Activated B cell treated with CpG ODN at 0.5 μM for 24 hours (primary cell): ENCODE measurements at regions not wholly inside any gene's neighbourhood (a gene's known extent, or its start where the extent isn't known, plus 50 kb on each side); places are given as distances from the start of the nearest gene placed in this dataset.
"Not testable (repeated sequence)": the region's sequence is repeated elsewhere in the genome, so short reads cannot be mapped to it uniquely, and the experiment has no call there.

ENCODE experiments used
- ATAC-seq: fragments of 200-7000 bp; cut with Tn5 transposase; one replicate; pipeline ENCODE4 v1.10.0; 2021; ENCODE audit warnings: low read depth, mild to moderate bottlenecking, moderate library complexity
- CTCF ChIA-PET: fragments of 350-600 bp; sonication (Branson Sonifier 250); formaldehyde crosslinking; loops from one replicate; lab custom pipeline; 2021; ENCODE audit warnings: antibody characterized with exemption; lab: Charles Lee
- POLR2A ChIA-PET: fragments of 350-600 bp; sonication (Branson Sonifier 250); formaldehyde crosslinking; loops from one replicate; lab custom pipeline; 2021; ENCODE audit warnings: antibody characterized with exemption; lab: Charles Lee
- DNase-seq: peaks from one replicate; pipeline ENCODE4 v3.0.0; 2022
- H3K27ac Mint-ChIP-seq: one replicate; pipeline ENCODE4 v1.8.0; 2020; ENCODE audit warnings: mixed read lengths
- H3K27me3 Mint-ChIP-seq: one replicate; pipeline ENCODE4 v1.8.0; 2021; ENCODE audit warnings: mixed read lengths
- H3K36me3 Mint-ChIP-seq: one replicate; pipeline ENCODE4 v1.8.0; 2021; ENCODE audit warnings: low read depth, mixed read lengths
- H3K4me1 Mint-ChIP-seq: one replicate; pipeline ENCODE4 v1.8.0; 2021; ENCODE audit warnings: mixed read lengths
- H3K4me3 Mint-ChIP-seq: one replicate; pipeline ENCODE4 v1.8.0; 2020; ENCODE audit warnings: mild to moderate bottlenecking, mixed read lengths
- H3K9me3 Mint-ChIP-seq: one replicate; pipeline ENCODE4 v1.8.0; 2020; ENCODE audit warnings: mixed read lengths
- CTCF ChIP-seq: fragments of 200-600 bp; IDR thresholded peaks from one replicate; pipeline ENCODE4 v1.8.0; 2022; ENCODE audit warnings: antibody characterized with exemption, mild to moderate bottlenecking
- intact Hi-C: fragments of 100-400 bp; cut with micrococcal nuclease; formaldehyde crosslinking; loops from one replicate; pipeline ENCODE4 v1.15.1; 2024

DNA sequence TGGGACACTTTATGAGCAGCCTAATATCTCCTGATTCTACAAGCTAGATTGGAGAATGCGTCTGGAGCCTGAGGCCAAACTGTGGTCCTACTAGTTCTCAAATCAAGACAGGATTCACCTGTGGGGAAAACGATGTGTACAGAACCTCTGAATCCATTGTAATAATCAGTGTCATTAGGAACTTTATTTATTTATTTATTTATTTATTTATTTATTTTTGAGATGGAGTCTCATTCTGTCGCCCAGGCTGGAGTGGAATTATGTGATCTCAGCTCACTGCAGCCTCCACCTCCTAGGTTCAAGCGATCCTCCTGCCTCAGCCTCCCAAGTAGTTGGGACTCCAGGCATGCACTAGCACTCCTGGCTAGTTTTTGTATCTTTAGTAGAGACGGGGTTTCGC is 52.6 kb upstream of the KIF26B start:
- POLR2A ChIA-PET, DNase-seq, H3K27me3 Mint-ChIP-seq, H3K4me3 Mint-ChIP-seq, H3K9me3 Mint-ChIP-seq, ATAC-seq, H3K27ac Mint-ChIP-seq, H3K4me1 Mint-ChIP-seq, intact Hi-C loops, H3K36me3 Mint-ChIP-seq, CTCF ChIA-PET: not testable (repeated sequence)

GRCh38 chr1:245099401-245099800 is 55.4 kb upstream of the KIF26B start:
- no peak overlapping the region for H3K4me3 Mint-ChIP-seq
- POLR2A ChIA-PET: no interaction called here
- DNase-seq: no peak
- H3K9me3 Mint-ChIP-seq: peaks cover 2% of the 10 kb centered on the region
- no peak for ATAC-seq
- TF ChIP-seq CTCF: no peak
- no peak overlapping the region for H3K27ac Mint-ChIP-seq
- intact Hi-C loops: no loop called here
- CTCF ChIA-PET: no interaction called here
- no peaks in the 10 kb centered on the region for H3K36me3 Mint-ChIP-seq
- no peaks in the 10 kb centered on the region for H3K4me1 Mint-ChIP-seq
- H3K27me3 Mint-ChIP-seq: no peaks in the 10 kb centered on the region

GRCh38 chr1:245098924-245099323 is 55.9 kb upstream of the KIF26B start:
- intact Hi-C loops: no loop called here
- no peaks in the 10 kb centered on the region for H3K27me3 Mint-ChIP-seq
- DNase-seq (no peak), ATAC-seq (no peak)
- peaks cover 2% of the 10 kb centered on the region for H3K9me3 Mint-ChIP-seq
- POLR2A ChIA-PET: no interaction called here
- TF ChIP-seq CTCF: no peak
- H3K4me3 Mint-ChIP-seq: no peak overlapping the region
- H3K27ac Mint-ChIP-seq: no peak overlapping the region
- no peaks in the 10 kb centered on the region for H3K4me1 Mint-ChIP-seq
- no peaks in the 10 kb centered on the region for H3K36me3 Mint-ChIP-seq
- CTCF ChIA-PET: no interaction called here

GRCh38 chr1:245096311-245097066 is 58.3 kb upstream of the KIF26B start:
- Mint-ChIP-seq H3K36me3 (no peaks in the 10 kb centered on the region), H3K27me3 (no peaks in the 10 kb centered on the region), H3K9me3 (peaks cover 2% of the 10 kb centered on the region), H3K4me1 (no peaks in the 10 kb centered on the region), H3K4me3 (no peak overlapping the region), H3K27ac (no peak overlapping the region)
- no peak for DNase-seq
- no peak for ATAC-seq
- no peak for TF ChIP-seq CTCF
- ChIA-PET CTCF (no interaction called here), POLR2A (no interaction called here)
- intact Hi-C loops: no loop called here

GRCh38 chr1:245095903-245096302 is 58.9 kb upstream of the KIF26B start:
- Mint-ChIP-seq H3K4me1 (no peaks in the 10 kb centered on the region), H3K36me3 (no peaks in the 10 kb centered on the region), H3K9me3 (no peaks in the 10 kb centered on the region), H3K4me3 (no peak overlapping the region), H3K27me3 (no peaks in the 10 kb centered on the region), H3K27ac (no peak overlapping the region)
- POLR2A ChIA-PET: no interaction called here
- ATAC-seq (no peak), DNase-seq (no peak)
- TF ChIP-seq CTCF: no peak
- intact Hi-C loops: no loop called here
- CTCF ChIA-PET: no interaction called here

DNA sequence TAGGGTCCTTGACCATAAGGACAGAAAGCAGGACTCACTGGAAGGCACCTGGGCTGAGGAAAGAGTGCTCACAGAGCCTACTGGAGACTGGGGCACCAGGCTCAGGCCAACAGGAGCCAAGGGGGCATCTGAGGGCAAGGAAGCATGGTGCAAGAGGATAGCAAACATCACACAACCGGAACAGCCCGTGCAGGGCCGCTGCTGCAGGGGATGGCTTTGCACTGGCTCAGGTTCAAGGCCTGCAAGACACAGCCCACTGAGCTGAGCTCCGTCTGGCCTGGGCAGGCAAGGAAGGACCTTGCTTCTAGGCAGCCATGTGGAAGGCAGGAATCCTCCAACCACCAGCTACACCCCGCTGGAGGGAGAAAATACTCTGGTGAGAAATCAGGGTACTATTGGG is 59.8 kb upstream of the KIF26B start:
- Mint-ChIP-seq H3K4me1 (no peaks in the 10 kb centered on the region), H3K9me3 (no peaks in the 10 kb centered on the region), H3K4me3 (no peak overlapping the region), H3K27me3 (no peaks in the 10 kb centered on the region), H3K36me3 (no peaks in the 10 kb centered on the region), H3K27ac (no peak overlapping the region)
- POLR2A ChIA-PET: no interaction called here
- CTCF ChIA-PET: no interaction called here
- no peak for TF ChIP-seq CTCF
- ATAC-seq: no peak
- DNase-seq: no peak
- intact Hi-C loops: no loop called here
